NCI-H1048 (cell line): ENCODE measurements at regions not wholly inside any gene's neighbourhood (a gene's known extent, or its start where the extent isn't known, plus 50 kb on each side); places are given as distances from the start of the nearest gene placed in this dataset.
"Not testable (repeated sequence)": the region's sequence is repeated elsewhere in the genome, so short reads cannot be mapped to it uniquely, and the experiment has no call there.

ENCODE experiments used
- DNase-seq: peaks from one replicate; lab custom pipeline; 2025; lab: John Stamatoyannopoulos, UW

DNA sequence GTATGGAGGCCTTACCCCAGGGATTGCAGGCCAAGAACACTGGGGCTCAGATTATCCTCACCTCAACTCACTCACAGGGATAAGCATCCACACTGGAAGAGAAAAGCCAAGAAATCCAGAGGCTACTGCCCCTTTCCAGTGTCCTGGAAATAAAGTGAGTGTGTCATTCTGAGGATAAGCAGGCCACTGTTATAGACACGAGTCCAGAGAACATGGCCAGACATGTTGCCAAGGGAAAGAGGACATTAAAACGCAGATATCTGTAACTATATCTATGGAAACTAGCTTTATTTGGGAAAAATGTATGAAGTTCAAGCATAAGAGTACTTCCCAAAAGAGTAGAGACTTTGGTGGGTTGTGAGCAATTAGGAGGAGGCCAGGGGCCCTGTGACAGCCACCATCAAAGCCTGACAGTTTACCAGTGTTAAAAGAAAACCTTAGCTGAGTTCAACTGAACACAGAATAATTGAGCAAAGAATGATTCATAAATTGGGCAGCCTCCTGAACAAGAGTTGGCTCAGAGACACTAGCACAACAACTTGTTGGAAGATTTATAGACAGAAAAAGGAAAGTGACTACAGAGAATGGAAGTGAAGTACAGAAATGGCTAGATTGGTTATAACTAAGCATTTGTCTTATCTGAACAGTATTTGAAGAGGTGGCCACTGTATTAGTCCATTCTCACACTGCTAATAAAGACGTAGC is 1222.2 kb downstream of the STIM2 start:
- no peak for DNase-seq

DNA sequence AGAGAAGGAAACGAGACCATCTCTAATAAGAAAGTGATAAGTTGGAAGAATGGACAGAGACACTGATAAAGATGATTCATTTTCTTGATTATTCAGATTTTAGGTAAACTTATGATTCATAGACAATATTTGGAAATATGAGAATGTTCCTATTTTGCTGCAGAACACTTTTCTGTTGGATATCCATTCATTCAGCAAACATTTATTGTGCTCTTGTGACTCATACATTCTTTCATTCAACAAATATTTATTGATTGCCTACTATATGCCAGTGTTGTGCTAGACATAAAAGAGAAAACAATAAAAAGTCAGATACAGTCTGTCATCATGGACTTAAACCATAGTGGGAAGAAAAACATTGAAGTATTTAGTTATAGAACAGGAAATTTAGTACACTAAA is 1232.0 kb downstream of the STIM2 start:
- DNase-seq = no peak

GRCh38 chr4:28093071-28093470 is 1232.4 kb downstream of the STIM2 start:
- no peak for DNase-seq

GRCh38 chr4:28101583-28101982 is 1240.9 kb downstream of the STIM2 start:
- no peak for DNase-seq

GRCh38 chr4:28105271-28105859 is 1244.7 kb downstream of the STIM2 start:
- no peak for DNase-seq

DNA sequence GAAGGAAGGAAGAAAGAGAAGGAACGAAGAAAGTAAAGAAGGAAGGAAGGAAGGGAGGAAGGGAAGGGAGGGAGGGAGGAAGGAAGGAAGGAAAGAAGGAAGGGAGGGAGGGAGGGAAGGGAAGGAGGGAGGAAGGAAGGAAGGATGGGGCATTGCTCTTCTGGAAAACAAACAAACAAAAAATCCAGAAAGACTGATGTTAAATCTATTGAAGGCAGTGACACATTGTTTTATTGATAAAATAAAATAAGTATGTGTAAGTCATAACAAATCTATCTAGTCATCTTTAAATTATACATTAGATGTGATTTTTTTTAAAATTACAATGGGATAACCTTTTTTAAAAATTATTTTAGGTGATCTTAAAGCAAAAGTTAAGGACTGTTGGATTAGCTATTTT is 1245.5 kb downstream of the STIM2 start:
- DNase-seq = no peak

DNA sequence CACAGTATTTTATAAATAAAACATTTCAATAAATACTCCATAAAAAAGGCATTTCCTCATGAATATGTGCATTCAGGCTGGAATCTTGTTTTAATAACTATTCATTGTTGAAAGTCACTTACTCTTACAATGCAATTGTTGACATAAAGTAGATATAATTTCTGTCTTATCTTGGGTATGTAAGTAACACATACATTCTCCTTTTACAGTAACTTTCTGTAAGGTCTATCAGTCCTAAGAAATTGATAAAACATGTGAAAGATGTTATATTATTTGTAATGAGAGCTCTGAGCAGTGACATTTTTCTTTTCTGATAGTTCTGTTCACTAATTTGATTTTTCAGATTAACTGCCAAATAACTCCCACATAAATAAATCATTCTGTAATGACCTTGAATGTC is 1249.2 kb downstream of the STIM2 start:
- DNase-seq = no peak

- DNase-seq = not testable (repeated sequence)
Measured at GRCh38 chr4:28112691-28113335, 1252.2 kb downstream of the STIM2 start.

DNA sequence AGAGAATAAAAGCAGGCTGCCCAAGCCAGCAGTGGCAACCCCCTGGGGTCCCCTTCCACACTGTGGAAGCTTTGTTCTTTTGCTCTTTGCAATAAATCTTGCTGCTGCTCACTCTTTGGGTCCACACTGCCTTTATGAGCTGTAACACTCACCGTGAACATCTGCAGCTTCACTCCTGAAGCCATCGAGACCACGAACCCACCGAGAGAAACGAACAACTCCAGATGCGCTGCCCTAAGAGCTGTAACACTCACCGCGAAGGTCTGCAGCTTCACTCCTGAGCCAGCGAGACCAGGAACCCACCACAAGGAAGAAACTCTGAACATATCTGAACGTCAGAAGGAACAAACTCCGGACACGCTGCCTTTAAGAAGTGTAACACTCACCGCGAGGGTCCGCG is 1252.9 kb downstream of the STIM2 start:
- DNase-seq = not testable (repeated sequence)

- DNase-seq = not testable (repeated sequence)
Measured at GRCh38 chr4:28116526-28117083, 1256.0 kb downstream of the STIM2 start.

DNA sequence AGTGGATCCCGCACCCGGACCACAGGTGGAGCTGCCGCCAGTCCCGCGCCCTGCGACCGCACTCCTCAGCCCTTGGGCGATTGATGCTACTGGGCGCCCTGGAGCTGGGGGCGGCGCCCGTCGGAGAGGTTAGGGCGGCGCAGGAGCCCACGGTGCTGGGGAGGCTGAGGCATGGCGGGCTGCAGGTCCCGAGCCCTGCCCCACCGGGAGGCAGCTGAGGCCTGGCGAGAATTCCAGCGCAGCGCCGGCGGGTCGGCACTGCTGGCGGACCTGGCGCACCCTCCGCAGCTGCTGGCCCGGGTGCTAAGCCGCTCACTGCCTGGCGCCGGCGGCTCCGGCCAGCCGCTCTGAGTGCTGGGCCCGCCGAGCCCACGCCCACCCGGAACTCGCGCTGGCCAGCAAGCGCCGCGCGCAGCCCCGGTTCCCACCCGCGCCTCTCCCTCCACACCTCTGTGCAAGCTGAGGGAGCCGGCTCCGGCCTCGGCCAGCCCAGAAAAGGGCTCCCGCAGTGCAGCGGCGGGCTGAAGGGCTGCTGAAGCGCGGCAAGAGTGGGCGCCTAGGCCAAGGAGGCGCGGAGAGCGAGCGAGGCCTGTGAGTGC is 1256.5 kb downstream of the STIM2 start:
- no peak for DNase-seq

DNA sequence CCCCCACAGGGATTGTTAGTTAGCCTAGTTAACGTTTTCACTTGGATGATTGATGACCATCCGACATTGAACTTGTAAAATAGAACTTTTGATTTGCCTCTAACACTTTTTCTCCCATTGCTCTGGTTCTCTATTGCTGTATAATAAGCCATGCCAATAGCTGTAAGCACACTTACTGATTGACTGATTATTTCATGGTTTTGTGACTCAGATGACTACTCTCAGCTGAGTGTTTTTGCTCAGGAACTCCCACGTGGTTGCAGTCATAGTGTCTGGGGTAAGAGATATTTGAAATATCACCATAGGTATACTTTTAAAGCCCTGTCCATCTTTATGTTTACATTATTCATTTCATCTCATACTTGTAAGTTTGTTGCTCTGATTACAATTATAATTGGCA is 1285.5 kb downstream of the STIM2 start:
- no peak for DNase-seq

- no peak for DNase-seq
Measured at GRCh38 chr4:28148221-28148620, 1287.6 kb downstream of the STIM2 start.

DNA sequence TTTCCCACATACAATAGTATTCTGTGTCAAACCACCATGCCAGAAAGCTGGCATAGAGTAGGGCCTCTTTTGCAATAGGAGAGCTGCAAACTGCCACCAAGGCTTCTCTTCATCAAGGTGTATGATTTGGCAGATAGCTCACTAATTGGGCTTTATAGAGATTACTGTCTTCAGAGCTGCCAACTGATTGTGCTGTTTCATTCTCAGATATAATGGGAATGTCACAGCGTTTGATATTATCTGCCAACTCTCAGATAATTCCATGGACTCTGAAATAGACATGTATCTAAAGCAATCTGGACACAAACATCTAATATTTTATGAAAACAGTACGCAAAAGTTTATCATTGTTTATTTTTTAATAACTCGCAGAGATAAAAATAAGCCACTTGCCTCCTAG is 1289.1 kb downstream of the STIM2 start:
- DNase-seq = no peak

GRCh38 chr4:28151314-28151713 is 1290.7 kb downstream of the STIM2 start:
- DNase-seq = no peak

DNA sequence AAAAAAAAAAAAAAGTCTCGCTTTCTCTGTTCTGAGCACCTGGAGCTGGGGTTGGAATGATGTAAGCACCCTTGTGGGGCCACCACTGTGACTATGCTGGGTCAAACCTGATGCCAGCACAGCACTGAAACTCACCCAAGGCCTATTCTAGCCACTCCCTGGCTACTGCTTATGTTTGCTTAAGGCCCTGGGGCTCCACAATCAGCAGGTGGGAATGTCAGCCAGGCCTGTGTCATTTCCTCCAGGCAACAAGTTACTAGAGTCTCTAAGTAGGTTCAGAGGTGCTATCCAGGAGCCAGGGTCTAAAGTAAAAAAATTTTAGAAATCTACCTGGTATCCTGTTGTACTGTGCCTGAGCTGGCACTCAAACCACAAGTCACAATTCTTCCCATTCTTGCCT is 1306.8 kb downstream of the STIM2 start:
- no peak for DNase-seq

DNA sequence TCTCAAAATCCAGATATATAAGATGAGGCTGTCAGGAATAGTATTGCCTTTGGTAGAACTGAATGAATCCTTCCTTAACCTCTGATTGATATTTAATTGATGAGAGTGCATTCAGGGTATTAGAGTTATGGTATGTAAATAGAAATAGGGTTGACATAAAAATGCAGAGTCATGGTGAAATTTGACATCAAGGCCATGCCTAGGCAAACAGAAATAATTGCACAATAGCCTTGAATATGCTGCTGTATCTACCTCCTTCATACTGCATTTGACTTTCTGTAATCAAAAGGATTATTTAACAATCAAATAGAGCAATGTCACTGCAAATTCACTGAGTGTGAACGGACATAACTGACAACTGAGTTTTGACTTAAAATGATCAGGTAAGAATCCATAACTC is 1316.3 kb downstream of the STIM2 start:
- no peak for DNase-seq

GRCh38 chr4:28177641-28178040 is 1317.0 kb downstream of the STIM2 start:
- DNase-seq = no peak

GRCh38 chr4:28179126-28179525 is 1318.5 kb downstream of the STIM2 start:
- no peak for DNase-seq

DNA sequence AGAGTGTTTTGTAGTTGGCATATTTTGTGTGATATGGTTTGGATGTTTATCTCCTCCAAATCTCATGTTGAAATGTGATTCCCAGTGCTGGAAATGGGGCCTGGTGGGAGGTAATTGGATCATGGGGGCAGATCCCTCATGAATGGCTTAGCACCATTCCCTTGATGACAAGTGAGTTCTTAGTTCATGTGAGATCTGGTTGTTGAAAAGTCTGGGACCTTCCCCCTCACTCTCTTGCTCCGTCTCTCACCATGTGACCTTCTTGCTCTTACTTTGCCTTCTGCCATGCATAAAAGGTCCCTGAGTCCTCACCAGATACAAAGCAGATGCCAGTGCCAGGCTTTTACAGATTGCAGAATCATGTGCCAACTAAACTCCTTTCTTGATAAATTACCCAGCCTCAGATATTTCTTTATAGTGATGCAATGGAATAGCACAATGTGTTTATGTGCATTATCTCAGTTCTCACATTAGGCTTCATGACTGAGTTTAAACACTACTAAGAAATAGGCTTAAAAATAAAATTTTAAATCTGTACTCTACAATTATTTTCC is 1348.8 kb downstream of the STIM2 start:
- DNase-seq = no peak

DNA sequence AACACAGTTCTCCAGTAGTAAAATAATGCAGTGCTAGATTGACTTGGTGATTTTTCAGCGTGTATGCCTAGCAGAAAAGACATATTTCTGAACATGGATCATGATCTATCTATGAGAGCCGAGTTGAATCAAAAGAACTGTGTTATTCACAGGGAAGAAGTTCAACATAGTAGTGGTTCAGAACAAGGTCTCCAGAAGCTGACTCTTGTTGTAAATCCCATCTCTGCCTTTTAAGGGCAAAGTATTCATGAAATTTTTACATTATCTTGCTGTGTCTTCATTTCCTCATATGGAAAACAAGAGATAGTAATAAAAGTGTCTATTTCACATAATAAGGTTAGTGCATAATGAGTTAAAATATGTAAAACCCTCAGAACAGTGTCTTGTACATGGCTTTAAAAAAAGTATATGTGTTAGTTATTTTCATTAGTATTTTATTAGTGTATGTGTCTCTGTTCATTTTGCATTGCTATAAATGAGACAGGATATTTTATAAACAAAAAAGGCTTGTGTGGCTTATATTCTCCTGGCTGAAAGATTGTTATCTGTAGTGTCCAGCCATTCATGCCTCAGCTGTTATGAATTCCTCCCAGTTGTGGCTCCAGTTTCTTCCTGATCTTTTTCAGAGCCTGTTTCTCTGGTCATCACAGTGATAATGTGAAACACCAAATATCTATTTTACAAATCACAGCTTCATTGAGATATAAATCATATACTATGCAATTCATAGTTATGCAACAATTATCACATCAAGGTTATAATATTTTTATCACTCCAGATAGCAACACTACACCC is 1351.2 kb downstream of the STIM2 start:
- DNase-seq = no peak

DNA sequence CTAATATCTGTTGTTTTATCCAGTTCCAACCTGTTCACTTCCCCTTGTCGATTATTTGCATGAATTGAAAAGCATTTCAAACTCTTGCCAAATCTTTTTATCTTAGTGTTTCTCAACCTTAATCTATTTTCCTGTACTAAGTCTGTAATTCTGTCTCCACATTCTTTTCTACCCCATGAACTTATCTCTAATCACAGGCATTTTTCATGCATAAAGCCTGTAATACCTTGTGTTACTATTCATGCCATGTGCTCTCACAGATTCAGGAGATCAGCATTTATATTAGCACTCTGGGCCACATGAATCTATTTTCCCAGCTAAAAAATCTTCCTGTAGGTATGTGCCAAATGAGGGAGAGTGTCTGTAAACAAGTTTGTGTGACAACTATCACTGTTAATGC is 1360.9 kb downstream of the STIM2 start:
- DNase-seq = no peak
